ENCODE measurements at regions not wholly inside any gene's neighbourhood (a gene's known extent, or its start where the extent isn't known, plus 50 kb on each side); places are given as distances from the start of the nearest gene placed in this dataset.

DNA sequence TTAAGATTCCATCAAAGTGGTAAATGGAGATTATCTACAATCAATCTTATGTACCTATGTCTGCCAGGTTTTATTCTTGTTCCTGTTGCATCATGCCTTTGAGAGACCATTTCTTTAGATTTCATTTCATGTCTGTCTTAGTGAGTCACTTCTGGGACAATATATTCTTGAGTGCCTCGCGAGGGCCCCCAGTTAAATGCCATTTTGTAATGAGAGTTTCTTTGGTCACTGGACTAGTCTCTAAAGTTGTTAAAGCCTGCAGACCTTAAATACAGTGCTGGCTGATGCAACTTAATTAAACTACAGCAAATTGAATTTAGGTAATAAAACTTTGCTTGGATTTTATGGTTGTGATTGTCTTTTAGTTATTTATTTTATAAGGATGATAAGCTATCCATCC is 87.2 kb upstream of the PITX2 start:
- Histone ChIP-seq H3K27me3 (no peaks in the 10 kb centered on the region), H3K36me3 (no peaks in the 10 kb centered on the region), H3K4me3 (no peak overlapping the region), H3K4me1 (no peaks in the 10 kb centered on the region), H3K9me3 (no peaks in the 10 kb centered on the region), H3K27ac (no peak overlapping the region)
- 92 to 94% methylated on average over 2 of the region's 2 CpGs for WGBS, 2 donors (ENCODE audit: low coverage in 1 of 2)
- TF ChIP-seq EP300 (IDR thresholded peaks at IDR 0.05), result no peak
- TF ChIP-seq POLR2AphosphoS5 (IDR thresholded peaks at IDR 0.05), result no peak
- no peak for ATAC-seq

- Histone ChIP-seq H3K4me3 (no peak overlapping the region), H3K4me1 (no peaks in the 10 kb centered on the region), H3K36me3 (no peaks in the 10 kb centered on the region), H3K27ac (no peak overlapping the region), H3K27me3 (no peaks in the 10 kb centered on the region), H3K9me3 (no peaks in the 10 kb centered on the region)
- ATAC-seq, result no peak
- TF ChIP-seq POLR2AphosphoS5 (IDR thresholded peaks at IDR 0.05), result no peak
- no peak for TF ChIP-seq POLR2A (IDR thresholded peaks at IDR 0.05)
- no peak for TF ChIP-seq CTCF (IDR thresholded peaks at IDR 0.05)
- WGBS, 2 donors (ENCODE audit: low coverage in 1 of 2), result 81 to 83% methylated on average over 1 to 3 of the region's 3 CpGs
These were observed 89.6 kb upstream of the PITX2 start for GRCh38 chr4:110712486-110712885.

DNA sequence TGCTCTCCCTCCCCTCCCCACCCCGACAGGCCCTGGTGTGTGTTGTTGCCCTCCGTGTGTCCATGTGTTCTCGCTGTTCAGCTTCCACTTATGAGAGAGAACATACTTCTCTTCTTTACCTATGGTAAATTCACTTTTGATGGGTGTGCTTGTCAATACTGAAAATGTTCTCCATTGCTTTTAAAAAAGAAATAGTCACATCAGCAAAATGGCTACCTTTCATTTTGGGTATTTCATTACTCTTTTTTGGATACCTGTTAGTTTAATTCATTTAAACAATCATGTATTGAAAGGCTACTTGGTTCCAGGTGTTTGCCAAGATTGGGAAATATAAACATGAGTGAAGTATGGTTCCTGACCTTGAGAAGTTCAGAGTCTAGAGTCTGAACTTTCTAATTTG is 107.4 kb upstream of the PITX2 start:
- no peak for TF ChIP-seq POLR2A (IDR thresholded peaks at IDR 0.05)
- TF ChIP-seq EP300 (IDR thresholded peaks at IDR 0.05), result no peak
- TF ChIP-seq CTCF (IDR thresholded peaks at IDR 0.05), result no peak
- no peak for TF ChIP-seq POLR2AphosphoS5 (IDR thresholded peaks at IDR 0.05)
- 73 to 84% methylated on average over 3 of the region's 3 CpGs for WGBS, 2 donors (ENCODE audit: low coverage in 1 of 2)
- no peak for ATAC-seq
- Histone ChIP-seq H3K4me3 (no peak overlapping the region), H3K27me3 (no peaks in the 10 kb centered on the region), H3K36me3 (no peaks in the 10 kb centered on the region), H3K9me3 (no peaks in the 10 kb centered on the region), H3K27ac (no peak overlapping the region), H3K4me1 (no peaks in the 10 kb centered on the region)

- no peaks in the 10 kb centered on the region for H3K27me3 ChIP-seq
- no peak for ATAC-seq
- H3K4me3 ChIP-seq, result no peak overlapping the region
- no peak for TF ChIP-seq EP300 (IDR thresholded peaks at IDR 0.05)
- no peak for TF ChIP-seq POLR2AphosphoS5 (IDR thresholded peaks at IDR 0.05)
- TF ChIP-seq POLR2A (IDR thresholded peaks at IDR 0.05), result no peak
- TF ChIP-seq CTCF (IDR thresholded peaks at IDR 0.05), result no peak
- no peaks in the 10 kb centered on the region for H3K9me3 ChIP-seq
- 76 to 81% methylated on average over 3 to 4 of the region's 4 CpGs for WGBS, 2 donors (ENCODE audit: low coverage in 1 of 2)
- no peak overlapping the region for H3K27ac ChIP-seq
- H3K4me1 ChIP-seq, result no peaks in the 10 kb centered on the region
- no peaks in the 10 kb centered on the region for H3K36me3 ChIP-seq
These were observed 111.0 kb upstream of the PITX2 start for GRCh38 chr4:110733901-110734300.

GRCh38 chr4:110735686-110736085 is 112.8 kb upstream of the PITX2 start:
- ATAC-seq, result no peak
- 55 to 88% methylated on average over 1 of the region's 1 CpG for WGBS, 2 donors (ENCODE audit: low coverage in 1 of 2)
- no peak overlapping the region for H3K4me3 ChIP-seq
- H3K27me3 ChIP-seq, result no peaks in the 10 kb centered on the region
- H3K4me1 ChIP-seq, result no peaks in the 10 kb centered on the region
- no peaks in the 10 kb centered on the region for H3K36me3 ChIP-seq
- TF ChIP-seq POLR2A (IDR thresholded peaks at IDR 0.05) (no peak), CTCF (IDR thresholded peaks at IDR 0.05) (no peak), POLR2AphosphoS5 (IDR thresholded peaks at IDR 0.05) (no peak), EP300 (IDR thresholded peaks at IDR 0.05) (no peak)
- H3K27ac ChIP-seq, result no peak overlapping the region
- H3K9me3 ChIP-seq, result no peaks in the 10 kb centered on the region

GRCh38 chr4:110737931-110738330 is 115.1 kb upstream of the PITX2 start:
- Histone ChIP-seq H3K27ac (no peak overlapping the region), H3K4me3 (no peak overlapping the region), H3K27me3 (no peaks in the 10 kb centered on the region), H3K4me1 (no peaks in the 10 kb centered on the region), H3K9me3 (no peaks in the 10 kb centered on the region), H3K36me3 (no peaks in the 10 kb centered on the region)
- WGBS, 2 donors (ENCODE audit: low coverage in 1 of 2), result 75 to 78% methylated on average over 1 to 3 of the region's 3 CpGs
- TF ChIP-seq POLR2A (IDR thresholded peaks at IDR 0.05) (no peak), EP300 (IDR thresholded peaks at IDR 0.05) (no peak), CTCF (IDR thresholded peaks at IDR 0.05) (no peak), POLR2AphosphoS5 (IDR thresholded peaks at IDR 0.05) (no peak)
- no peak for ATAC-seq
